ENCODE measurements at regions not wholly inside any gene's neighbourhood (a gene's known extent, or its start where the extent isn't known, plus 50 kb on each side); places are given as distances from the start of the nearest gene placed in this dataset.

DNA sequence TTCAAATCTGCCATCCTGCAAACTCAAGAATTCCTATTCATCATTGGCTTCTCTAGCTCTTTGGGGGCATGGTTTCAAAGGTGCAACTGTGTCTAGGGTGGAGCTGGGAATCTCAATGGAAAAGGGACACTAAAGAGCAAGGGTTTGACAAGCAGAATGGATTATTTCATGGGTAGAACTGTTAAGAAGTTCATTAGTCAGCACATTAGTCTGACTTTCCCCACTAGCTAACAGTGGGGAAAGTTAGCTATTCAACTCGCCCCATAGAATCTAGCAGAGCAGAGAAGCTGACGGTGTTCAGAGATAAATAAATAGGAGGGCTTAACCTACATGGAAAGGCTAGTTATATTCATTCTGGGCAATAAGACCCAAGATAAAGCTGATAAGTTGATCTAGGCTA, 153.9 kb downstream of the EMP1 start:
- Histone ChIP-seq H3K27ac (ENCODE audit: low read depth, low read length) (no peak overlapping the region), H4K20me1 (ENCODE audit: insufficient read depth) (no peaks in the 10 kb centered on the region), H3K27me3 (ENCODE audit: insufficient read depth, low read length) (no peaks in the 10 kb centered on the region), H3K4me3 (replicated peaks in 1 of 2; ENCODE audit: low read depth in 1 of 2, low read length in 2 of 2) (no peak overlapping the region), H3K9ac (ENCODE audit: low read length) (no peak overlapping the region), H3K79me2 (ENCODE audit: insufficient read depth, low read length) (no peaks in the 10 kb centered on the region), H3K4me2 (ENCODE audit: low read length) (no peak overlapping the region), H3K9me2 (ENCODE audit: insufficient read depth) (no peaks in the 10 kb centered on the region), H3K36me3 (ENCODE audit: control insufficient read depth in 1 of 2, insufficient read depth in 2 of 2, low read length in 2 of 2) (no peaks in the 10 kb centered on the region), H3K4me1 (ENCODE audit: control insufficient read depth in 1 of 2, insufficient read depth in 2 of 2, low read length in 2 of 2) (peaks cover 6 to 14% of the 10 kb centered on the region in 2 experiments), H2AFZ (ENCODE audit: low read depth, low read length, poor library complexity, severe bottlenecking) (no peak overlapping the region), H3K9me3 (ENCODE audit: control insufficient read depth in 1 of 2, insufficient read depth in 1 of 2, low read depth in 1 of 2, low read length in 2 of 2) (no peaks in the 10 kb centered on the region)
- RAD21 ChIA-PET (ENCODE audit: low non-redundant PET in 1 of 2, low total read pairs in 2 of 2, uncharacterized antibody in 2 of 2, unreplicated experiment in 2 of 2) = no interaction called here
- ATAC-seq = no peak
- CTCF ChIA-PET = interaction anchor here (0.8 kb wide), 1 partner anchor 72 kb away, joined by 3 read pairs; no protein-coding TSS in a partner anchor
- POLR2A ChIA-PET = interaction anchor here (0.6 kb wide), 1 partner anchor 16 kb away, joined by 5 read pairs; no protein-coding TSS in a partner anchor
- DNase-seq (ENCODE audit: low read depth, low spot score) = no peak
- intact Hi-C loops (cut with micrococcal nuclease) = no loop called here
- no TSS peak for BruUV-seq (replicated peaks)
- TF ChIP-seq POLR2AphosphoS5 (IDR thresholded peaks at IDR 0.05; ENCODE audit: low read depth, low read length) (no peak), EGR1 (IDR thresholded peaks at IDR 0.05; ENCODE audit: low read depth) (no peak), JUND (IDR thresholded peaks at IDR 0.05) (no peak), POLR2A (IDR thresholded peaks at IDR 0.05; ENCODE audit: borderline replicate concordance, extremely low read depth, insufficient read depth, insufficient read length) (no peak), ELF1 (IDR thresholded peaks at IDR 0.05; ENCODE audit: borderline replicate concordance, low read depth) (no peak), CBX3 (IDR thresholded peaks at IDR 0.05; ENCODE audit: low read depth) (no peak), SIN3A (IDR thresholded peaks at IDR 0.05; ENCODE audit: low read depth) (no peak), EZH2 (IDR thresholded peaks at IDR 0.05) (no peak), EZH2phosphoT487 (IDR thresholded peaks at IDR 0.05; ENCODE audit: borderline replicate concordance) (no peak), SP1 (IDR thresholded peaks at IDR 0.05; ENCODE audit: low read depth) (no peak), YY1 (IDR thresholded peaks at IDR 0.05; ENCODE audit: extremely low read depth, insufficient replicate concordance, low read depth, low read length) (no peak), ZFX (IDR thresholded peaks at IDR 0.05) (no peak), TCF7L2 (IDR thresholded peaks at IDR 0.05; ENCODE audit: borderline replicate concordance, extremely low read depth, insufficient read depth, insufficient read length) (no peak), SRF (IDR thresholded peaks at IDR 0.05; ENCODE audit: low read depth) (no peak), ZNF274 (IDR thresholded peaks at IDR 0.05; ENCODE audit: low read depth, low read length) (no peak)
- TF ChIP-seq, protein P1, sequence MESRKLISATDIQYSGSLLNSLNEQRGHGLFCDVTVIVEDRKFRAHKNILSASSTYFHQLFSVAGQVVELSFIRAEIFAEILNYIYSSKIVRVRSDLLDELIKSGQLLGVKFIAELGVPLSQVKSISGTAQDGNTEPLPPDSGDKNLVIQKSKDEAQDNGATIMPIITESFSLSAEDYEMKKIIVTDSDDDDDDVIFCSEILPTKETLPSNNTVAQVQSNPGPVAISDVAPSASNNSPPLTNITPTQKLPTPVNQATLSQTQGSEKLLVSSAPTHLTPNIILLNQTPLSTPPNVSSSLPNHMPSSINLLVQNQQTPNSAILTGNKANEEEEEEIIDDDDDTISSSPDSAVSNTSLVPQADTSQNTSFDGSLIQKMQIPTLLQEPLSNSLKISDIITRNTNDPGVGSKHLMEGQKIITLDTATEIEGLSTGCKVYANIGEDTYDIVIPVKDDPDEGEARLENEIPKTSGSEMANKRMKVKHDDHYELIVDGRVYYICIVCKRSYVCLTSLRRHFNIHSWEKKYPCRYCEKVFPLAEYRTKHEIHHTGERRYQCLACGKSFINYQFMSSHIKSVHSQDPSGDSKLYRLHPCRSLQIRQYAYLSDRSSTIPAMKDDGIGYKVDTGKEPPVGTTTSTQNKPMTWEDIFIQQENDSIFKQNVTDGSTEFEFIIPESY (IDR thresholded peaks at IDR 0.05; ENCODE audit: extremely low read depth, insufficient replicate concordance, low read length) = no peak
- TF ChIP-seq, protein P2, sequence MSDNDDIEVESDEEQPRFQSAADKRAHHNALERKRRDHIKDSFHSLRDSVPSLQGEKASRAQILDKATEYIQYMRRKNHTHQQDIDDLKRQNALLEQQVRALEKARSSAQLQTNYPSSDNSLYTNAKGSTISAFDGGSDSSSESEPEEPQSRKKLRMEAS (IDR thresholded peaks at IDR 0.05) = no peak
- TF ChIP-seq, protein P3, sequence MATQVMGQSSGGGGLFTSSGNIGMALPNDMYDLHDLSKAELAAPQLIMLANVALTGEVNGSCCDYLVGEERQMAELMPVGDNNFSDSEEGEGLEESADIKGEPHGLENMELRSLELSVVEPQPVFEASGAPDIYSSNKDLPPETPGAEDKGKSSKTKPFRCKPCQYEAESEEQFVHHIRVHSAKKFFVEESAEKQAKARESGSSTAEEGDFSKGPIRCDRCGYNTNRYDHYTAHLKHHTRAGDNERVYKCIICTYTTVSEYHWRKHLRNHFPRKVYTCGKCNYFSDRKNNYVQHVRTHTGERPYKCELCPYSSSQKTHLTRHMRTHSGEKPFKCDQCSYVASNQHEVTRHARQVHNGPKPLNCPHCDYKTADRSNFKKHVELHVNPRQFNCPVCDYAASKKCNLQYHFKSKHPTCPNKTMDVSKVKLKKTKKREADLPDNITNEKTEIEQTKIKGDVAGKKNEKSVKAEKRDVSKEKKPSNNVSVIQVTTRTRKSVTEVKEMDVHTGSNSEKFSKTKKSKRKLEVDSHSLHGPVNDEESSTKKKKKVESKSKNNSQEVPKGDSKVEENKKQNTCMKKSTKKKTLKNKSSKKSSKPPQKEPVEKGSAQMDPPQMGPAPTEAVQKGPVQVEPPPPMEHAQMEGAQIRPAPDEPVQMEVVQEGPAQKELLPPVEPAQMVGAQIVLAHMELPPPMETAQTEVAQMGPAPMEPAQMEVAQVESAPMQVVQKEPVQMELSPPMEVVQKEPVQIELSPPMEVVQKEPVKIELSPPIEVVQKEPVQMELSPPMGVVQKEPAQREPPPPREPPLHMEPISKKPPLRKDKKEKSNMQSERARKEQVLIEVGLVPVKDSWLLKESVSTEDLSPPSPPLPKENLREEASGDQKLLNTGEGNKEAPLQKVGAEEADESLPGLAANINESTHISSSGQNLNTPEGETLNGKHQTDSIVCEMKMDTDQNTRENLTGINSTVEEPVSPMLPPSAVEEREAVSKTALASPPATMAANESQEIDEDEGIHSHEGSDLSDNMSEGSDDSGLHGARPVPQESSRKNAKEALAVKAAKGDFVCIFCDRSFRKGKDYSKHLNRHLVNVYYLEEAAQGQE (IDR thresholded peaks at IDR 0.05; ENCODE audit: low read depth) = no peak

Data from HCT116 (cell line).